ENCODE measurements at regions not wholly inside any gene's neighbourhood (a gene's known extent, or its start where the extent isn't known, plus 50 kb on each side); places are given as distances from the start of the nearest gene placed in this dataset.

GRCh38 chr7:106755641-106756040 lies 94.7 kb upstream of the CCDC71L start:
- TF ChIP-seq CTCF (IDR thresholded peaks at IDR 0.05; ENCODE audit: low read depth, low read length, poor library complexity, severe bottlenecking): no peak
- no peak for TF ChIP-seq EZH2phosphoT487 (IDR thresholded peaks at IDR 0.05; ENCODE audit: borderline replicate concordance, low read length)

Data from DOHH2 (cell line).